HCT116 (cell line): ENCODE measurements at regions not wholly inside any gene's neighbourhood (a gene's known extent, or its start where the extent isn't known, plus 50 kb on each side); places are given as distances from the start of the nearest gene placed in this dataset.

ENCODE experiments used
- ATAC-seq: fragments of 200-7000 bp; cut with Tn5 transposase; 2 replicates; pipeline ENCODE4 v1.9.1; 2020; ENCODE audit warnings: mild to moderate bottlenecking, moderate library complexity
- BruUV-seq: library from RNA; stranded (reverse); fragments of 400-500 nt; replicated peaks from 2 replicates; lab custom pipeline; 2021; lab: Mats Ljungman, UMichigan
- CTCF ChIA-PET: fragments of 300-600 bp; sonication (Branson Sonifier 250); formaldehyde crosslinking; loops from one replicate; lab custom pipeline; 2021; ENCODE audit warnings: antibody characterized with exemption; lab: Charles Lee
- POLR2A ChIA-PET: fragments of 300-600, 350-600 bp; sonication (Branson Sonifier 250); formaldehyde crosslinking; loops from one replicate; lab custom pipeline; 2021; ENCODE audit warnings: antibody characterized with exemption; lab: Charles Lee
- RAD21 ChIA-PET, 2 experiments: fragments of 300-600 bp; sonication (Branson Sonifier 250); formaldehyde crosslinking; loops; one replicate each; lab custom pipeline; 2023; ENCODE audit warnings: low total read pairs in 2 of 2; ENCODE audit not compliant: uncharacterized antibody in 2 of 2, unreplicated experiment in 2 of 2, low non-redundant PET in 1 of 2; lab: Charles Lee
- DNase-seq: peaks from one replicate; pipeline ENCODE4 v3.0.0-alpha.2; 2010; ENCODE audit warnings: low read depth, low spot score
- H2AFZ ChIP-seq: fragments of 200-600 bp; shearing (Covaris generic), sonication (generic); 2 replicates; pipeline ENCODE4 v1.6.1; 2017; ENCODE audit warnings: low read depth, mixed run types, mixed read lengths, antibody characterized with exemption, low read length; ENCODE audit not compliant: poor library complexity, severe bottlenecking
- H3K27ac ChIP-seq: 2 replicates; pipeline ENCODE4 v1.5.1; 2012; ENCODE audit warnings: low read depth, low read length
- H3K27me3 ChIP-seq: fragments of 200-600 bp; sonication (generic); 2 replicates; pipeline ENCODE4 v1.6.1; 2016; ENCODE audit warnings: mixed run types, low read length, mixed read lengths; ENCODE audit not compliant: insufficient read depth
- H3K36me3 ChIP-seq, 2 experiments: fragments of 200-500 bp in 1 of 2; fragments of 200-600 bp in 1 of 2; sonication (Bioruptor generic) in 1 of 2; sonication (generic) in 1 of 2; 2 replicates each; pipeline versions ENCODE4 v1.5.1 to v1.6.1; 2014 to 2016; ENCODE audit warnings: low read length in 2 of 2, inconsistent platforms in 1 of 2, mixed read lengths in 1 of 2, mixed run types in 1 of 2; ENCODE audit not compliant: insufficient read depth in 2 of 2, control insufficient read depth in 1 of 2
- H3K4me1 ChIP-seq, 2 experiments: fragments of 200-600 bp in 1 of 2; sonication (generic) in 1 of 2; 2 replicates each; pipeline versions ENCODE4 v1.5.1 to v1.6.1; 2012 to 2017; ENCODE audit warnings: low read length in 2 of 2, inconsistent platforms in 1 of 2, mild to moderate bottlenecking in 1 of 2, mixed read lengths in 1 of 2, mixed run types in 1 of 2, moderate library complexity in 1 of 2; ENCODE audit not compliant: insufficient read depth in 2 of 2, control insufficient read depth in 1 of 2
- H3K4me2 ChIP-seq: fragments of 200-600 bp; sonication (generic); 2 replicates; pipeline ENCODE4 v1.6.1; 2017; ENCODE audit warnings: mixed run types, low read length, mixed read lengths
- H3K4me3 ChIP-seq, 2 experiments: fragments of 200-600 bp in 1 of 2; sonication (generic) in 1 of 2; replicated peaks in 1 of 2; 2 replicates each; pipeline ENCODE4 v1.5.1; 2011 to 2016; ENCODE audit warnings: low read length in 2 of 2, control low read depth in 1 of 2, low read depth in 1 of 2, mild to moderate bottlenecking in 1 of 2, mixed read lengths in 1 of 2, mixed run types in 1 of 2
- H3K79me2 ChIP-seq: fragments of 200-600 bp; sonication (generic); 2 replicates; pipeline ENCODE4 v1.6.1; 2017; ENCODE audit warnings: mild to moderate bottlenecking, mixed run types, low read length, moderate library complexity, mixed read lengths; ENCODE audit not compliant: insufficient read depth
- H3K9ac ChIP-seq: fragments of 200-600 bp; sonication (generic); 2 replicates; pipeline ENCODE4 v1.6.1; 2016; ENCODE audit warnings: low read length, mixed read lengths
- H3K9me2 ChIP-seq: fragments of 200-600 bp; sonication (generic), shearing (Covaris generic); 2 replicates; pipeline ENCODE4 v1.6.1; 2017; ENCODE audit warnings: mixed run types, mild to moderate bottlenecking, moderate library complexity; ENCODE audit not compliant: insufficient read depth
- H3K9me3 ChIP-seq, 2 experiments: fragments of 200-500 bp in 1 of 2; fragments of 200-600 bp in 1 of 2; sonication (Bioruptor generic) in 1 of 2; sonication (generic) in 1 of 2; 2 replicates each; pipeline ENCODE4 v1.6.1; 2014 to 2017; ENCODE audit warnings: low read length in 2 of 2, mixed read lengths in 2 of 2, inconsistent platforms in 1 of 2, low read depth in 1 of 2, mild to moderate bottlenecking in 1 of 2, mixed run types in 1 of 2, moderate library complexity in 1 of 2; ENCODE audit not compliant: control insufficient read depth in 1 of 2, insufficient read depth in 1 of 2
- H4K20me1 ChIP-seq: fragments of 200-600 bp; sonication (generic), shearing (Covaris generic); 2 replicates; pipeline ENCODE4 v1.6.1; 2017; ENCODE audit warnings: mixed run types, mild to moderate bottlenecking, moderate library complexity; ENCODE audit not compliant: insufficient read depth
- CEBPB ChIP-seq: IDR thresholded peaks from 2 replicates; pipeline ENCODE4 v1.6.1; 2012; ENCODE audit warnings: low read depth
- EZH2 ChIP-seq: fragments of 200-600 bp; sonication (generic); IDR thresholded peaks from 2 replicates; pipeline ENCODE4 v1.6.1; 2017; ENCODE audit warnings: antibody characterized with exemption, mixed run types
- ZBTB33 ChIP-seq: IDR thresholded peaks from 2 replicates; pipeline ENCODE4 v1.6.1; 2011; ENCODE audit warnings: mild to moderate bottlenecking, low read length, moderate library complexity; ENCODE audit not compliant: insufficient replicate concordance; ENCODE audit errors: extremely low read depth
- intact Hi-C: fragments of 100-400 bp; cut with micrococcal nuclease; formaldehyde crosslinking; loops from 2 replicates; pipeline ENCODE4 v1.10.0; 2022

GRCh38 chr2:198815626-198816025 is 642.1 kb downstream of the SATB2 start:
- ChIA-PET POLR2A (no interaction called here), RAD21 (no interaction called here), CTCF (no interaction called here)
- Histone ChIP-seq H3K9ac (no peak overlapping the region), H3K9me3 (no peaks in the 10 kb centered on the region), H3K36me3 (no peaks in the 10 kb centered on the region), H3K4me3 (no peak overlapping the region), H3K4me2 (no peak overlapping the region), H3K27me3 (no peaks in the 10 kb centered on the region), H3K4me1 (no peaks in the 10 kb centered on the region), H3K9me2 (no peaks in the 10 kb centered on the region), H3K27ac (no peak overlapping the region), H3K79me2 (no peaks in the 10 kb centered on the region), H4K20me1 (no peaks in the 10 kb centered on the region), H2AFZ (no peak overlapping the region)
- ATAC-seq: no peak
- BruUV-seq: no TSS peak
- intact Hi-C loops: no loop called here
- no peak for DNase-seq
- TF ChIP-seq EZH2 (no peak), CEBPB (no peak)

DNA sequence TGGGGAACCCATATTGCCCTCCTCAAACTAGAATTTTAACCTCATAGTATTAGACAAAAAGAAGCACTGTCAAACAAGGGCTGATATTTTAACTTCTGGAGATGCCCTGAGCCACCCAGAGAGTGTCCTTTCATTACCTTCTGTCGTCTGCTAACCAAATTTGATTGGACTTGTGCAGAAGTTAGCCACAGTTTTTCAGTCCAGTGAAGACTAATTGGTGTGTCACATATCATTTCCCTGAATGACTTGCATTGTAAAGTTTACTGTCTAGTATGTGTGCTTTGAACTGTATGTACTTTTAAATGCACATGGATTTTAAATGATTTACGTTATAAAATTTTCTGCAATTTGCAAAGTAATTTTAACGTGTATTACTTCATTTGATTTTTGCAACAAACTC is 646.5 kb downstream of the SATB2 start:
- intact Hi-C loops: no loop called here
- no peak overlapping the region for H3K27ac ChIP-seq
- BruUV-seq: no TSS peak
- ChIA-PET POLR2A (no interaction called here), CTCF (no interaction called here)
- H3K36me3 ChIP-seq: no peaks in the 10 kb centered on the region
- no peaks in the 10 kb centered on the region for H3K9me3 ChIP-seq
- H3K4me3 ChIP-seq: no peak overlapping the region
- H3K9me2 ChIP-seq: no peaks in the 10 kb centered on the region
- no peak for ATAC-seq
- H4K20me1 ChIP-seq: no peaks in the 10 kb centered on the region
- H3K9ac ChIP-seq: no peak overlapping the region
- H3K4me1 ChIP-seq: no peaks in the 10 kb centered on the region
- H3K79me2 ChIP-seq: no peaks in the 10 kb centered on the region
- TF ChIP-seq ZBTB33: no peak
- TF ChIP-seq, all 23 proteins: peak for 0
- Histone ChIP-seq H3K27me3 (no peaks in the 10 kb centered on the region), H2AFZ (no peak overlapping the region), H3K4me2 (no peak overlapping the region)
- DNase-seq: no peak
- RAD21 ChIA-PET: no interaction called here
